H1 (cell line): ENCODE measurements at regions not wholly inside any gene's neighbourhood (a gene's known extent, or its start where the extent isn't known, plus 50 kb on each side); places are given as distances from the start of the nearest gene placed in this dataset.

Experiments used
- CTCF ChIA-PET: fragments of 300-600 bp; sonication (Branson Sonifier 250); formaldehyde crosslinking; loops from one replicate; lab custom pipeline; 2021; ENCODE audit not compliant: partially characterized antibody; lab: Charles Lee
- POLR2A ChIA-PET: fragments of 300-600 bp; sonication (Branson Sonifier 250); formaldehyde crosslinking; loops from one replicate; lab custom pipeline; 2021; ENCODE audit warnings: inconsistent platforms; ENCODE audit not compliant: partially characterized antibody; lab: Charles Lee
- DNase-seq, 2 experiments: peaks; one replicate each; pipeline versions ENCODE4 v3.0.0 to v3.0.0-alpha.2; 2010 to 2022; ENCODE audit warnings: low spot score in 2 of 2, low read depth in 1 of 2, mixed read lengths in 1 of 2
- FAIRE-seq: peaks from 2 replicates; lab custom pipeline; 2011; peaks lifted over from hg19 to GRCh38; lab: Jason Lieb, UNC
- H2AFZ ChIP-seq: 2 replicates; pipeline ENCODE4 v1.8.1; 2012; ENCODE audit warnings: low read length, inconsistent platforms
- H2AK5ac ChIP-seq: 2 replicates; pipeline ENCODE4 v1.6.1; 2013; ENCODE audit warnings: low read depth, low read length
- H2BK120ac ChIP-seq: replicated peaks from 2 replicates; pipeline ENCODE3; 2013; ENCODE audit warnings: low read depth, low read length, inconsistent platforms
- H2BK12ac ChIP-seq: 2 replicates; pipeline ENCODE4 v1.6.1; 2013; ENCODE audit warnings: low read depth, low read length
- H2BK15ac ChIP-seq: 2 replicates; pipeline ENCODE4 v1.6.1; 2013; ENCODE audit warnings: low read length
- H2BK20ac ChIP-seq: 2 replicates; pipeline ENCODE4 v1.6.1; 2013; ENCODE audit warnings: low read length
- H2BK5ac ChIP-seq: 2 replicates; pipeline ENCODE4 v1.6.1; 2013; ENCODE audit warnings: low read depth, low read length
- H3K14ac ChIP-seq: 2 replicates; pipeline ENCODE4 v1.6.1; 2013; ENCODE audit warnings: inconsistent platforms; ENCODE audit not compliant: insufficient read length
- H3K18ac ChIP-seq: 2 replicates; pipeline ENCODE4 v1.6.1; 2013; ENCODE audit warnings: low read length; ENCODE audit errors: extremely low read depth
- H3K23ac ChIP-seq: 2 replicates; pipeline ENCODE4 v1.6.1; 2013; ENCODE audit warnings: inconsistent platforms; ENCODE audit not compliant: insufficient read length
- H3K23me2 ChIP-seq: 2 replicates; pipeline ENCODE4 v1.6.1; 2013; ENCODE audit warnings: low read depth, low read length
- H3K27ac ChIP-seq: 2 replicates; pipeline ENCODE4 v1.6.1; 2011; ENCODE audit warnings: low read depth, low read length, inconsistent platforms
- H3K27me3 ChIP-seq, 4 experiments: replicated peaks in 1 of 4; 1 replicate in 1 of 4; 2 replicates in 3 of 4; pipeline versions ENCODE4 v1.6.1 to v1.8.1; 2011 to 2013; ENCODE audit warnings: low read length in 3 of 4, mild to moderate bottlenecking in 3 of 4, inconsistent platforms in 2 of 4, mixed read lengths in 2 of 4, moderate library complexity in 1 of 4; ENCODE audit not compliant: control insufficient read depth in 3 of 4, insufficient read depth in 3 of 4; ENCODE audit errors: extremely low read depth in 1 of 4
- H3K36me3 ChIP-seq, 4 experiments: 2 replicates each; pipeline versions ENCODE4 v1.6.1 to v1.8.1; 2011 to 2013; ENCODE audit warnings: mild to moderate bottlenecking in 4 of 4, low read length in 3 of 4, moderate library complexity in 2 of 4, control low read depth in 1 of 4, inconsistent platforms in 1 of 4; ENCODE audit not compliant: insufficient read depth in 4 of 4, control insufficient read depth in 2 of 4
- H3K4ac ChIP-seq: replicated peaks from 2 replicates; pipeline ENCODE3; 2013; ENCODE audit warnings: low read length, low read depth, mixed read lengths, inconsistent platforms; ENCODE audit not compliant: insufficient read length
- H3K4me1 ChIP-seq, 4 experiments: replicated peaks in 1 of 4; 1 replicate in 1 of 4; 2 replicates in 3 of 4; pipeline versions ENCODE4 v1.6.1 to v1.8.1; 2011 to 2013; ENCODE audit warnings: low read length in 3 of 4, inconsistent platforms in 2 of 4, mixed read lengths in 1 of 4; ENCODE audit not compliant: insufficient read depth in 4 of 4, control insufficient read depth in 3 of 4
- H3K4me2 ChIP-seq, 2 experiments: 2 replicates each; pipeline versions ENCODE4 v1.6.1 to v1.8.1; 2011 to 2013; ENCODE audit warnings: low read depth in 2 of 2, low read length in 2 of 2, control low read depth in 1 of 2, inconsistent platforms in 1 of 2, mild to moderate bottlenecking in 1 of 2; ENCODE audit not compliant: insufficient read depth in 1 of 2
- H3K4me3 ChIP-seq, 4 experiments: fragments of 200-600, 300-600 bp in 1 of 4; sonication (generic), shearing (Covaris generic), sonication (Bioruptor Twin) in 1 of 4; 2 replicates each; pipeline versions ENCODE4 v1.5.1 to v1.8.1; 2011 to 2016; ENCODE audit warnings: low read length in 4 of 4, low read depth in 3 of 4, control low read depth in 2 of 4, inconsistent platforms in 2 of 4, mild to moderate bottlenecking in 2 of 4, mixed read lengths in 1 of 4, moderate library complexity in 1 of 4; ENCODE audit not compliant: insufficient read depth in 2 of 4; ENCODE audit errors: extremely low read depth in 1 of 4
- H3K56ac ChIP-seq: replicated peaks from 2 replicates; pipeline ENCODE3; 2013; ENCODE audit warnings: low read depth, mild to moderate bottlenecking, mixed read lengths, low read length, inconsistent platforms; ENCODE audit not compliant: insufficient read length
- H3K79me1 ChIP-seq: 2 replicates; pipeline ENCODE4 v1.6.1; 2013; ENCODE audit warnings: low read depth, low read length, control low read depth
- H3K79me2 ChIP-seq, 2 experiments: 2 replicates each; pipeline versions ENCODE4 v1.6.1 to v1.8.1; 2012 to 2013; ENCODE audit warnings: low read length in 2 of 2, mild to moderate bottlenecking in 2 of 2, inconsistent platforms in 1 of 2; ENCODE audit not compliant: insufficient read depth in 2 of 2, control insufficient read depth in 1 of 2
- H3K9ac ChIP-seq, 4 experiments: replicated peaks in 1 of 4; 1 replicate in 1 of 4; 2 replicates in 3 of 4; pipeline versions ENCODE4 v1.6.1 to v1.8.1; 2011 to 2013; ENCODE audit warnings: low read depth in 3 of 4, low read length in 3 of 4, control low read depth in 2 of 4, mild to moderate bottlenecking in 2 of 4, moderate library complexity in 2 of 4, inconsistent platforms in 1 of 4; ENCODE audit errors: extremely low read depth in 1 of 4
- H3K9me3 ChIP-seq, 2 experiments: 2 replicates each; pipeline versions ENCODE4 v1.6.1 to v1.8.1; 2012 to 2013; ENCODE audit warnings: mild to moderate bottlenecking in 2 of 2, moderate library complexity in 2 of 2, control low read depth in 1 of 2, inconsistent platforms in 1 of 2, low read depth in 1 of 2, low read length in 1 of 2, mixed read lengths in 1 of 2; ENCODE audit not compliant: insufficient read depth in 2 of 2
- H4K20me1 ChIP-seq, 2 experiments: replicated peaks in 1 of 2; 2 replicates each; pipeline versions ENCODE3 to v1.8.1; 2011 to 2013; ENCODE audit warnings: inconsistent platforms in 2 of 2, low read length in 2 of 2, mild to moderate bottlenecking in 1 of 2; ENCODE audit not compliant: insufficient read depth in 2 of 2, control insufficient read depth in 1 of 2
- H4K5ac ChIP-seq: 2 replicates; pipeline ENCODE4 v1.6.1; 2013; ENCODE audit warnings: low read length, low read depth, mixed read lengths, inconsistent platforms; ENCODE audit not compliant: insufficient read length
- H4K8ac ChIP-seq: 2 replicates; pipeline ENCODE4 v1.8.0; 2013; ENCODE audit warnings: mild to moderate bottlenecking, moderate library complexity, low read length, inconsistent platforms; ENCODE audit not compliant: insufficient read depth; ENCODE audit errors: extremely low read depth
- H4K91ac ChIP-seq: replicated peaks from 2 replicates; pipeline ENCODE3; 2013; ENCODE audit warnings: low read length, mixed read lengths, inconsistent platforms; ENCODE audit not compliant: insufficient read length
- CBX8 ChIP-seq: fragments of 300-800, 300-1000 bp; sonication (generic); IDR thresholded peaks from 2 replicates; pipeline ENCODE4 v1.7.1; 2016; ENCODE audit warnings: low read depth, low read length, borderline replicate concordance
- CTBP2 ChIP-seq: IDR thresholded peaks from 2 replicates; pipeline ENCODE4 v1.7.0; 2011; ENCODE audit warnings: borderline replicate concordance, mild to moderate bottlenecking, moderate library complexity, mixed read lengths, low read length; ENCODE audit not compliant: insufficient read depth, insufficient read length
- EP300 ChIP-seq, 2 experiments: IDR thresholded peaks; 1 replicate in 1 of 2; 2 replicates in 1 of 2; pipeline ENCODE4 v1.6.1; 2011 to 2012; ENCODE audit warnings: low read depth in 2 of 2, low read length in 2 of 2, mild to moderate bottlenecking in 2 of 2, borderline replicate concordance in 1 of 2, inconsistent platforms in 1 of 2, moderate library complexity in 1 of 2
- JUN ChIP-seq: IDR thresholded peaks from 2 replicates; pipeline ENCODE4 v1.6.1; 2011; ENCODE audit warnings: low read depth, mild to moderate bottlenecking, improper control_type of control experiment, low read length
- PHF8 ChIP-seq: fragments of 200-600 bp; sonication (generic); conservative IDR thresholded peaks from 2 replicates; pipeline ENCODE4 v1.7.1; 2012; ENCODE audit warnings: low read depth, mild to moderate bottlenecking, inconsistent platforms, low read length, moderate library complexity
- SIRT6 ChIP-seq: IDR thresholded peaks from one replicate; pipeline ENCODE4 v1.7.1; 2012; ENCODE audit warnings: low read length, inconsistent platforms
- SRF ChIP-seq: IDR thresholded peaks from 2 replicates; pipeline ENCODE4 v1.6.1; 2011; ENCODE audit warnings: mild to moderate bottlenecking, low read depth, low read length, moderate library complexity
- TAF7 ChIP-seq: optimal IDR thresholded peaks from 2 replicates; pipeline ENCODE3; 2011; ENCODE audit warnings: low read depth, mild to moderate bottlenecking, inconsistent platforms, low read length, moderate library complexity, borderline replicate concordance
- TEAD4 ChIP-seq: IDR thresholded peaks from 2 replicates; pipeline ENCODE4 v1.6.1; 2012; ENCODE audit warnings: low read depth, low read length, inconsistent platforms, mixed read lengths
- whole genome bisulfite sequencing, 2 experiments: shearing (Covaris generic) in 1 of 2; methylation state at CpG; one replicate each; pipeline versions ENCODE4 v1.1.6 to v1.1.7; 2013 to 2015; ENCODE audit warnings: low lambda C conversion rate in 2 of 2, mixed read lengths in 2 of 2, inconsistent platforms in 1 of 2, low coverage in 1 of 2, missing lambda C conversion rate in 1 of 2; ENCODE audit not compliant: insufficient replicate concordance in 2 of 2, insufficient coverage in 1 of 2, insufficient read length in 1 of 2; ENCODE audit errors: extremely low coverage in 1 of 2, missing lambda C conversion rate in 1 of 2; 5-methylcytosine and 5-hydroxymethylcytosine counted together
- TF ChIP-seq, protein P1 (sequence below), 3 experiments: IDR thresholded peaks; 1 replicate in 2 of 3; 2 replicates in 1 of 3; pipeline versions ENCODE4 v1.5.1 to v1.6.1; 2011; ENCODE audit warnings: low read length in 3 of 3, mild to moderate bottlenecking in 3 of 3, inconsistent platforms in 2 of 3, low read depth in 1 of 3, moderate library complexity in 1 of 3; ENCODE audit not compliant: insufficient read depth in 1 of 3; ENCODE audit errors: control extremely low read depth in 1 of 3

DNA sequence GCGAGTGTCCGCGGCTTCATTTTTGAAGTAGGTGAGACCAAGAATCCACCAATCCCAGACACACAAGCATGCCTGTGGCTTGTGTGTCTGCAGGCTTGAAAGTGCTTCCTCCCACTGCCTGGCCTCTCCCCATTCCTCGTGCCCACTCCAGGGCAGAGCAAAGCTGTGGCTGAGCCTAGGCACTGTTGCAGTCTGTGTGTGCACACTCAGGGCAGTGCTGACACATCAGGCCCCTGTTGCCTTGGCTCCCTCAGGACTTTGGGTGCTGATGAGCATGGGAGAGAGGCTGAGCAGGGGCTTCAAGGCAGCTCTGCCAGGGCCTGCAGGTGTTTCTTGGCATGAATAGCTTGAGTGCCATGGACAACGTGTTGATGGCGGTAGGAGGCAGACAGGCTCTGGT lies 776.7 kb downstream of the CDH11 start:
- Histone ChIP-seq H3K4ac (no peak overlapping the region), H2AFZ (no peak overlapping the region; the same call in 1 of the 2 replicates), H3K14ac (no peak overlapping the region), H4K8ac (no peak overlapping the region), H3K27ac (no peak overlapping the region), H4K20me1 (no peaks in the 10 kb centered on the region), H3K9me3 (peaks cover 0 to 9% of the 10 kb centered on the region in 2 experiments; a peak in 1 of 4 replicates), H2BK120ac (no peak overlapping the region), H3K79me2 (no peaks in the 10 kb centered on the region), H3K56ac (no peak overlapping the region), H3K79me1 (no peaks in the 10 kb centered on the region), H2BK20ac (no peak overlapping the region), H3K4me3 (no peak overlapping the region), H4K5ac (no peak overlapping the region), H2BK5ac (no peak overlapping the region), H3K23me2 (peaks cover 3% of the 10 kb centered on the region; the same call in 1 of the 2 replicates)
- 94% methylated on average over 5 of the region's 6 CpGs; no CpG with 5 or more reads in 1 of the 2 experiments for WGBS, 2 experiments
- no peak for DNase-seq
- POLR2A ChIA-PET, result no interaction called here
- TF ChIP-seq, protein P1, sequence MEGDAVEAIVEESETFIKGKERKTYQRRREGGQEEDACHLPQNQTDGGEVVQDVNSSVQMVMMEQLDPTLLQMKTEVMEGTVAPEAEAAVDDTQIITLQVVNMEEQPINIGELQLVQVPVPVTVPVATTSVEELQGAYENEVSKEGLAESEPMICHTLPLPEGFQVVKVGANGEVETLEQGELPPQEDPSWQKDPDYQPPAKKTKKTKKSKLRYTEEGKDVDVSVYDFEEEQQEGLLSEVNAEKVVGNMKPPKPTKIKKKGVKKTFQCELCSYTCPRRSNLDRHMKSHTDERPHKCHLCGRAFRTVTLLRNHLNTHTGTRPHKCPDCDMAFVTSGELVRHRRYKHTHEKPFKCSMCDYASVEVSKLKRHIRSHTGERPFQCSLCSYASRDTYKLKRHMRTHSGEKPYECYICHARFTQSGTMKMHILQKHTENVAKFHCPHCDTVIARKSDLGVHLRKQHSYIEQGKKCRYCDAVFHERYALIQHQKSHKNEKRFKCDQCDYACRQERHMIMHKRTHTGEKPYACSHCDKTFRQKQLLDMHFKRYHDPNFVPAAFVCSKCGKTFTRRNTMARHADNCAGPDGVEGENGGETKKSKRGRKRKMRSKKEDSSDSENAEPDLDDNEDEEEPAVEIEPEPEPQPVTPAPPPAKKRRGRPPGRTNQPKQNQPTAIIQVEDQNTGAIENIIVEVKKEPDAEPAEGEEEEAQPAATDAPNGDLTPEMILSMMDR (IDR thresholded peaks at IDR 0.05; ENCODE audit: control extremely low read depth in 1 of 3, insufficient read depth in 1 of 3, low read depth in 1 of 3, low read length in 3 of 3), result no peak
- TF ChIP-seq JUN, result no peak
- TF ChIP-seq TAF7, result no peak
- TF ChIP-seq SRF, result no peak
- TF ChIP-seq CTBP2, result no peak
- no peak for TF ChIP-seq TEAD4
- no peak for TF ChIP-seq EP300 (IDR thresholded peaks at IDR 0.05; ENCODE audit: borderline replicate concordance in 1 of 2, low read depth in 2 of 2, low read length in 2 of 2)
- TF ChIP-seq CBX8, result no peak
- no peak for TF ChIP-seq SIRT6
- no peak for TF ChIP-seq PHF8
- TF ChIP-seq, all 59 proteins: peak for 0
- no peak overlapping the region for H3K18ac ChIP-seq
- no peak overlapping the region for H2BK15ac ChIP-seq
- CTCF ChIA-PET, result no interaction called here
- no peaks in the 10 kb centered on the region for H3K27me3 ChIP-seq
- H2BK12ac ChIP-seq, result no peak overlapping the region
- H4K91ac ChIP-seq, result no peak overlapping the region
- no peak overlapping the region for H3K4me2 ChIP-seq
- no peak overlapping the region for H3K9ac ChIP-seq
- no peaks in the 10 kb centered on the region for H3K36me3 ChIP-seq
- H2AK5ac ChIP-seq, result no peak overlapping the region
- H3K4me1 ChIP-seq, result no peaks in the 10 kb centered on the region
- FAIRE-seq, result no peak
- H3K23ac ChIP-seq, result no peak overlapping the region
